Right lobe of liver (tissue), 6 donors: ENCODE measurements at regions not wholly inside any gene's neighbourhood (a gene's known extent, or its start where the extent isn't known, plus 50 kb on each side); places are given as distances from the start of the nearest gene placed in this dataset.

Source experiments
- ATAC-seq, 4 donors: fragments of 200-7000 bp; cut with Tn5 transposase; one replicate each; pipeline ENCODE4 v1.9.1; 2020; ENCODE audit warnings: mild to moderate bottlenecking in 4 of 4, moderate library complexity in 4 of 4
- DNase-seq, 3 donors: peaks; one replicate each; pipeline ENCODE4 v3.0.0-alpha.2; 2020
- H3K27ac ChIP-seq, 3 donors: fragments of 200-600 bp; one replicate each; pipeline ENCODE4 v1.8.0; 2022
- H3K27me3 ChIP-seq, 2 donors: fragments of 200-600 bp; one replicate each; pipeline ENCODE4 v1.8.0; 2022
- H3K36me3 ChIP-seq, 4 donors: fragments of 200-600 bp; sonication (generic) in 1 of 4; one replicate each; pipeline versions ENCODE4 v1.5.1 to v1.8.0; 2017 to 2022; ENCODE audit warnings: control low read depth in 1 of 4
- H3K4me1 ChIP-seq, 4 donors: fragments of 200-600 bp; sonication (generic) in 1 of 4; one replicate each; pipeline versions ENCODE4 v1.5.1 to v1.8.0; 2017 to 2022; ENCODE audit warnings: control low read depth in 1 of 4
- H3K4me3 ChIP-seq, 3 donors: fragments of 200-600 bp; one replicate each; pipeline ENCODE4 v1.8.0; 2022
- H3K9me3 ChIP-seq, 4 donors: fragments of 200-600 bp; sonication (generic) in 1 of 4; one replicate each; pipeline versions ENCODE4 v1.5.1 to v1.8.0; 2017 to 2022; ENCODE audit warnings: control low read depth in 1 of 4
- CTCF ChIP-seq, 4 donors: fragments of 200-600 bp in 3 of 4; fragments of 450-650 bp in 1 of 4; IDR thresholded peaks; one replicate each; pipeline versions ENCODE4 v1.5.1 to v1.8.0; 2016 to 2022; ENCODE audit warnings: antibody characterized with exemption in 4 of 4, mild to moderate bottlenecking in 2 of 4
- POLR2A ChIP-seq: fragments of 450-650 bp; IDR thresholded peaks from one replicate; pipeline ENCODE4 v1.6.1; 2017; ENCODE audit warnings: antibody characterized with exemption, mild to moderate bottlenecking
- WGBS: methylation state at CpG from one replicate; pipeline ENCODE4 v1.1.6; 2018; ENCODE audit warnings: low coverage, low lambda C conversion rate; ENCODE audit not compliant: insufficient coverage; ENCODE audit errors: missing lambda C conversion rate; 5-methylcytosine and 5-hydroxymethylcytosine counted together
- intact Hi-C, 2 donors: fragments of 100-400 bp; cut with DNase I; formaldehyde crosslinking; loops; one replicate each; pipeline versions ENCODE4 v1.11.2 to v1.14.1; 2022
- donor health status: DM: no; HTN: yes; CAD: no.
- donor health status: DM: no; HTN: no; CAD: no.
- donor health status: DM: no; HTN: no; CAD: no.
- donor health status: DM: no; HTN: yes; CAD: no.
- donor health status: DM: no; HTN: yes; CAD: no.

GRCh38 chr6:95197590-95197989 is 379.7 kb upstream of the MANEA start:
- ATAC-seq, result no peak
- TF ChIP-seq CTCF (IDR thresholded peaks at IDR 0.05) (no peak), POLR2A (no peak)

GRCh38 chr6:95203153-95203754 is 374.1 kb upstream of the MANEA start:
- ATAC-seq, result peak; percentile 77 to 84 (median 80)
- DNase-seq, result no peak
- Histone ChIP-seq H3K9me3 (no peaks in the 10 kb centered on the region), H3K27ac (no peak overlapping the region), H3K36me3 (no peaks in the 10 kb centered on the region), H3K4me3 (no peak overlapping the region), H3K4me1 (no peaks in the 10 kb centered on the region), H3K27me3 (no peaks in the 10 kb centered on the region)
- 19% methylated on average over 2 of the region's 2 CpGs for WGBS
- intact Hi-C loops, result no loop called here
- TF ChIP-seq POLR2A (no peak), CTCF (IDR thresholded peaks at IDR 0.05) (peak; percentile 33 to 64 (median 52))

More at GRCh38 chr6:95197590-95197989, 379.7 kb upstream of the MANEA start:
- intact Hi-C loops, result no loop called here
- WGBS, result 90% methylated on average over 2 of the region's 3 CpGs
- no peaks in the 10 kb centered on the region for H3K27me3 ChIP-seq
- no peak overlapping the region for H3K27ac ChIP-seq
- no peaks in the 10 kb centered on the region for H3K9me3 ChIP-seq
- DNase-seq, result no peak
- H3K4me1 ChIP-seq, result no peaks in the 10 kb centered on the region
- H3K4me3 ChIP-seq, result no peak overlapping the region
- no peaks in the 10 kb centered on the region for H3K36me3 ChIP-seq

- TF ChIP-seq CTCF (IDR thresholded peaks at IDR 0.05) (no peak), POLR2A (no peak)
- H3K36me3 ChIP-seq, result no peaks in the 10 kb centered on the region
- WGBS, result 62% methylated on average over 2 of the region's 2 CpGs
- ATAC-seq (no peak), DNase-seq (no peak)
- intact Hi-C loops, result no loop called here
- no peaks in the 10 kb centered on the region for H3K9me3 ChIP-seq
- H3K27ac ChIP-seq, result no peak overlapping the region
- no peak overlapping the region for H3K4me3 ChIP-seq
- H3K27me3 ChIP-seq, result no peaks in the 10 kb centered on the region
- H3K4me1 ChIP-seq, result no peaks in the 10 kb centered on the region
Measured at GRCh38 chr6:95204178-95204577, 373.2 kb upstream of the MANEA start.

GRCh38 chr6:95208621-95209020 is 368.7 kb upstream of the MANEA start:
- TF ChIP-seq POLR2A (no peak), CTCF (IDR thresholded peaks at IDR 0.05) (no peak)
- Histone ChIP-seq H3K9me3 (no peaks in the 10 kb centered on the region), H3K36me3 (no peaks in the 10 kb centered on the region), H3K27ac (no peak overlapping the region), H3K4me1 (no peaks in the 10 kb centered on the region), H3K4me3 (no peak overlapping the region), H3K27me3 (no peaks in the 10 kb centered on the region)
- intact Hi-C loops, result no loop called here
- ATAC-seq (no peak), DNase-seq (no peak)
- 15% methylated on average over 2 of the region's 2 CpGs for WGBS

- WGBS, result 49% methylated on average over 3 of the region's 3 CpGs
- H3K27me3 ChIP-seq, result no peaks in the 10 kb centered on the region
- H3K4me3 ChIP-seq, result no peak overlapping the region
- ATAC-seq, result no peak
- no peak overlapping the region for H3K27ac ChIP-seq
- no peak for DNase-seq
- H3K36me3 ChIP-seq, result no peaks in the 10 kb centered on the region
- intact Hi-C loops, result no loop called here
- TF ChIP-seq POLR2A, result no peak
- no peak for TF ChIP-seq CTCF (IDR thresholded peaks at IDR 0.05)
- H3K9me3 ChIP-seq, result no peaks in the 10 kb centered on the region
- H3K4me1 ChIP-seq, result no peaks in the 10 kb centered on the region
Measured at GRCh38 chr6:95209074-95209473, 368.3 kb upstream of the MANEA start.
